Left cardiac atrium (tissue), 4 donors: ENCODE measurements at regions not wholly inside any gene's neighbourhood (a gene's known extent, or its start where the extent isn't known, plus 50 kb on each side); places are given as distances from the start of the nearest gene placed in this dataset.
A peak's percentile ranks its signal among the peaks of the same experiment; 100 is the strongest.
"Not testable (repeated sequence)": the region's sequence is repeated elsewhere in the genome, so short reads cannot be mapped to it uniquely, and the experiment has no call there.

ENCODE experiments used
- ATAC-seq, 2 donors: fragments of 200-7000 bp; cut with Tn5 transposase; one replicate each; pipeline ENCODE4 v1.9.1; 2020; ENCODE audit warnings: mild to moderate bottlenecking in 2 of 2, moderate library complexity in 2 of 2
- DNase-seq: peaks from one replicate; pipeline ENCODE4 v3.0.0-alpha.2; 2020
- intact Hi-C, 2 donors: fragments of 100-400 bp; cut with DNase I; formaldehyde crosslinking; loops; one replicate each; pipeline versions ENCODE4 v1.14.1 to v1.15.1; 2022 to 2023
- donor health status: DM: no; HTN: yes; CAD: no.
- donor health status: DM: no; HTN: yes; CAD: no; lungs with severe emphysema.
- donor health status: DM: yes; HTN: yes; CAD: no.
- donor health status: Dilated cardiomyopathy.

- ATAC-seq (no peak), DNase-seq (no peak)
- intact Hi-C loops: no loop called here
Measured at GRCh38 chr5:10880934-10881333, 119.9 kb upstream of the DAP start.

GRCh38 chr5:10876996-10877395 is 116.0 kb upstream of the DAP start:
- intact Hi-C loops, DNase-seq, ATAC-seq: not testable (repeated sequence)

GRCh38 chr5:10876006-10876744 is 115.1 kb upstream of the DAP start:
- ATAC-seq: peak in 1 of 2 donors; percentile 63
- DNase-seq: no peak
- intact Hi-C loops: no loop called here

- DNase-seq (no peak), ATAC-seq (no peak)
- intact Hi-C loops: no loop called here
Measured at GRCh38 chr5:10875201-10875768, 114.3 kb upstream of the DAP start.

- no peak for ATAC-seq
- intact Hi-C loops: no loop called here
- DNase-seq: no peak
Measured at GRCh38 chr5:10874541-10874940, 113.5 kb upstream of the DAP start.

GRCh38 chr5:10870791-10871190 is 109.8 kb upstream of the DAP start:
- DNase-seq (no peak), ATAC-seq (no peak)
- intact Hi-C loops: no loop called here

- intact Hi-C loops: loop anchor here in 1 of 2 donors (10.0 kb wide), 2 partner anchors 176 to 316 kb away; no protein-coding TSS in a partner anchor
- no peak for DNase-seq
Measured at GRCh38 chr5:10868956-10869355, 107.9 kb upstream of the DAP start.

GRCh38 chr5:10867389-10868303 is 106.6 kb upstream of the DAP start:
- no peak for DNase-seq
- no peak for ATAC-seq
- intact Hi-C loops: loop anchor here in 1 of 2 donors (10.0 kb wide), 2 partner anchors 177 to 317 kb away; no protein-coding TSS in a partner anchor

More at GRCh38 chr5:10868956-10869355, 107.9 kb upstream of the DAP start:
- no peak for ATAC-seq

- no peak for ATAC-seq
- intact Hi-C loops: loop anchor here in 1 of 2 donors (10.0 kb wide), 2 partner anchors 178 to 318 kb away; no protein-coding TSS in a partner anchor
- no peak for DNase-seq
Measured at GRCh38 chr5:10866913-10867312, 105.9 kb upstream of the DAP start.

- DNase-seq (peak; percentile 53), ATAC-seq (peak; percentile 61 to 73)
- intact Hi-C loops: loop anchor here in 1 of 2 donors (10.0 kb wide), 2 partner anchors 181 to 321 kb away; no protein-coding TSS in a partner anchor
Measured at GRCh38 chr5:10863763-10864383, 102.8 kb upstream of the DAP start.

GRCh38 chr5:10862085-10862484 is 101.1 kb upstream of the DAP start:
- no peak for ATAC-seq
- intact Hi-C loops: loop anchor here in 1 of 2 donors (10.0 kb wide), 2 partner anchors 183 to 323 kb away; no protein-coding TSS in a partner anchor
- no peak for DNase-seq

- no peak for ATAC-seq
- intact Hi-C loops: loop anchor here in 1 of 2 donors (10.0 kb wide), 2 partner anchors 183 to 323 kb away; no protein-coding TSS in a partner anchor
- DNase-seq: no peak
Measured at GRCh38 chr5:10861423-10861790, 100.4 kb upstream of the DAP start.

- intact Hi-C loops: loop anchor here in 1 of 2 donors (10.0 kb wide), 2 partner anchors 184 to 324 kb away; no protein-coding TSS in a partner anchor
- DNase-seq: no peak
- ATAC-seq: no peak
Measured at GRCh38 chr5:10860645-10861422, 99.8 kb upstream of the DAP start.

- ATAC-seq (no peak), DNase-seq (no peak)
- intact Hi-C loops: loop anchor here in 1 of 2 donors (10.0 kb wide), 2 partner anchors 185 to 325 kb away; no protein-coding TSS in a partner anchor
Measured at GRCh38 chr5:10860196-10860543, 99.1 kb upstream of the DAP start.

- DNase-seq: no peak
- no peak for ATAC-seq
- intact Hi-C loops: loop anchor here (10.0 kb wide), 3 partner anchors 165 to 325 kb away; no protein-coding TSS in a partner anchor
Measured at GRCh38 chr5:10859393-10860195, 98.6 kb upstream of the DAP start.

- no peak for ATAC-seq
- no peak for DNase-seq
- intact Hi-C loops: loop anchor here (10.0 kb wide), 2 partner anchors 164 to 326 kb away; no protein-coding TSS in a partner anchor
Measured at GRCh38 chr5:10858945-10859344, 97.9 kb upstream of the DAP start.

- no peak for DNase-seq
- no peak for ATAC-seq
- intact Hi-C loops: loop anchor here (10.0 kb wide), 2 partner anchors 164 to 326 kb away; no protein-coding TSS in a partner anchor
Measured at GRCh38 chr5:10858307-10858706, 97.3 kb upstream of the DAP start.
